ENCODE measurements at regions not wholly inside any gene's neighbourhood (a gene's known extent, or its start where the extent isn't known, plus 50 kb on each side); places are given as distances from the start of the nearest gene placed in this dataset.

DNA sequence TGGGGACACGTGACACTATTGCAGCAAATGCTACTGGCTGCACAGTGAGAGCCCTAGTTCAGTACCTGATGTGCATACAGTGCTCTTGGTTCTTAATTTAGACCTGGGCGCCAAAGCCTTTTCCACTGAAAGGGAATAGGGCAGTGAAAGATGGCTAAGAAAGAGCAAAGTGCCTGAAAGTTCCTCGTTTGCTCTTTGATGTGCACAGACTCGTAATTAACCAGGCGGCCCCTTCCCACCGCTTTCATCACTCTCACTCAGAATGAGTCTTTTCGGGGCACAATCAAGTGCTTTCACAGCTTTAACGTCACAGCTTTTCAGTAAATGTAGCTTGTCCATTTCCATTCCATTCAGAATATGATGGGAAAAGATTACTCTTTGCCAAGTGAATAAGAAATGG lies 116.6 kb upstream of the ADRA1B start:
- no peak for TF ChIP-seq GABPA (IDR thresholded peaks at IDR 0.05 in 1 of 2, conservative IDR thresholded peaks at IDR 0.05 in 1 of 2)
- no peak for TF ChIP-seq JUND (IDR thresholded peaks at IDR 0.05)
- no peak for TF ChIP-seq TAF1 (conservative IDR thresholded peaks at IDR 0.05)
- TF ChIP-seq RXRA (IDR thresholded peaks at IDR 0.05) = no peak
- TF ChIP-seq FOXA2 (IDR thresholded peaks at IDR 0.05) = no peak
- TF ChIP-seq EGR1 (IDR thresholded peaks at IDR 0.05; ENCODE audit: low read depth in 2 of 2) = no peak
- TF ChIP-seq FOXA1 (IDR thresholded peaks at IDR 0.05) = no peak
- TF ChIP-seq, protein P1, sequence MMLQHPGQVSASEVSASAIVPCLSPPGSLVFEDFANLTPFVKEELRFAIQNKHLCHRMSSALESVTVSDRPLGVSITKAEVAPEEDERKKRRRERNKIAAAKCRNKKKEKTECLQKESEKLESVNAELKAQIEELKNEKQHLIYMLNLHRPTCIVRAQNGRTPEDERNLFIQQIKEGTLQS (IDR thresholded peaks at IDR 0.05) = no peak
- TF ChIP-seq, protein P2, sequence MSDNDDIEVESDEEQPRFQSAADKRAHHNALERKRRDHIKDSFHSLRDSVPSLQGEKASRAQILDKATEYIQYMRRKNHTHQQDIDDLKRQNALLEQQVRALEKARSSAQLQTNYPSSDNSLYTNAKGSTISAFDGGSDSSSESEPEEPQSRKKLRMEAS (IDR thresholded peaks at IDR 0.05) = no peak
- TF ChIP-seq, protein P3, sequence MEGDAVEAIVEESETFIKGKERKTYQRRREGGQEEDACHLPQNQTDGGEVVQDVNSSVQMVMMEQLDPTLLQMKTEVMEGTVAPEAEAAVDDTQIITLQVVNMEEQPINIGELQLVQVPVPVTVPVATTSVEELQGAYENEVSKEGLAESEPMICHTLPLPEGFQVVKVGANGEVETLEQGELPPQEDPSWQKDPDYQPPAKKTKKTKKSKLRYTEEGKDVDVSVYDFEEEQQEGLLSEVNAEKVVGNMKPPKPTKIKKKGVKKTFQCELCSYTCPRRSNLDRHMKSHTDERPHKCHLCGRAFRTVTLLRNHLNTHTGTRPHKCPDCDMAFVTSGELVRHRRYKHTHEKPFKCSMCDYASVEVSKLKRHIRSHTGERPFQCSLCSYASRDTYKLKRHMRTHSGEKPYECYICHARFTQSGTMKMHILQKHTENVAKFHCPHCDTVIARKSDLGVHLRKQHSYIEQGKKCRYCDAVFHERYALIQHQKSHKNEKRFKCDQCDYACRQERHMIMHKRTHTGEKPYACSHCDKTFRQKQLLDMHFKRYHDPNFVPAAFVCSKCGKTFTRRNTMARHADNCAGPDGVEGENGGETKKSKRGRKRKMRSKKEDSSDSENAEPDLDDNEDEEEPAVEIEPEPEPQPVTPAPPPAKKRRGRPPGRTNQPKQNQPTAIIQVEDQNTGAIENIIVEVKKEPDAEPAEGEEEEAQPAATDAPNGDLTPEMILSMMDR (IDR thresholded peaks at IDR 0.05; ENCODE audit: low read depth, low read length, missing input control) = no peak
- no peak for TF ChIP-seq HNF4G (IDR thresholded peaks at IDR 0.05)
- no peak for TF ChIP-seq HNF4A (conservative IDR thresholded peaks at IDR 0.05)
- TF ChIP-seq, protein P4, sequence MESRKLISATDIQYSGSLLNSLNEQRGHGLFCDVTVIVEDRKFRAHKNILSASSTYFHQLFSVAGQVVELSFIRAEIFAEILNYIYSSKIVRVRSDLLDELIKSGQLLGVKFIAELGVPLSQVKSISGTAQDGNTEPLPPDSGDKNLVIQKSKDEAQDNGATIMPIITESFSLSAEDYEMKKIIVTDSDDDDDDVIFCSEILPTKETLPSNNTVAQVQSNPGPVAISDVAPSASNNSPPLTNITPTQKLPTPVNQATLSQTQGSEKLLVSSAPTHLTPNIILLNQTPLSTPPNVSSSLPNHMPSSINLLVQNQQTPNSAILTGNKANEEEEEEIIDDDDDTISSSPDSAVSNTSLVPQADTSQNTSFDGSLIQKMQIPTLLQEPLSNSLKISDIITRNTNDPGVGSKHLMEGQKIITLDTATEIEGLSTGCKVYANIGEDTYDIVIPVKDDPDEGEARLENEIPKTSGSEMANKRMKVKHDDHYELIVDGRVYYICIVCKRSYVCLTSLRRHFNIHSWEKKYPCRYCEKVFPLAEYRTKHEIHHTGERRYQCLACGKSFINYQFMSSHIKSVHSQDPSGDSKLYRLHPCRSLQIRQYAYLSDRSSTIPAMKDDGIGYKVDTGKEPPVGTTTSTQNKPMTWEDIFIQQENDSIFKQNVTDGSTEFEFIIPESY (IDR thresholded peaks at IDR 0.05) = no peak
- no peak for TF ChIP-seq RAD21 (IDR thresholded peaks at IDR 0.05)
- WGBS = 79% methylated on average over 8 of the region's 8 CpGs
- no peaks in the 10 kb centered on the region for H3K9me3 ChIP-seq (ENCODE audit: control insufficient read depth in 4 of 4, low read length in 3 of 4)
- no peak overlapping the region for H3K27ac ChIP-seq (ENCODE audit: low read depth in 1 of 2, low read length in 2 of 2)
- H3K27me3 ChIP-seq (ENCODE audit: control insufficient read depth in 4 of 4, insufficient read depth in 4 of 4, low read length in 3 of 4) = no peaks in the 10 kb centered on the region
- no peaks in the 10 kb centered on the region for H3K4me1 ChIP-seq (ENCODE audit: control insufficient read depth in 4 of 4, insufficient read depth in 4 of 4, low read length in 3 of 4)
- DNase-seq (ENCODE audit: low spot score) = no peak
- H3K36me3 ChIP-seq (ENCODE audit: control insufficient read depth in 4 of 4, insufficient read depth in 3 of 4, low read depth in 1 of 4, low read length in 3 of 4) = no peaks in the 10 kb centered on the region
- no peak overlapping the region for H3K9ac ChIP-seq (ENCODE audit: low read depth in 1 of 2, low read length in 2 of 2)
- H3K4me3 ChIP-seq (ENCODE audit: low read depth in 1 of 3, low read length in 3 of 3) = no peak overlapping the region

DNA sequence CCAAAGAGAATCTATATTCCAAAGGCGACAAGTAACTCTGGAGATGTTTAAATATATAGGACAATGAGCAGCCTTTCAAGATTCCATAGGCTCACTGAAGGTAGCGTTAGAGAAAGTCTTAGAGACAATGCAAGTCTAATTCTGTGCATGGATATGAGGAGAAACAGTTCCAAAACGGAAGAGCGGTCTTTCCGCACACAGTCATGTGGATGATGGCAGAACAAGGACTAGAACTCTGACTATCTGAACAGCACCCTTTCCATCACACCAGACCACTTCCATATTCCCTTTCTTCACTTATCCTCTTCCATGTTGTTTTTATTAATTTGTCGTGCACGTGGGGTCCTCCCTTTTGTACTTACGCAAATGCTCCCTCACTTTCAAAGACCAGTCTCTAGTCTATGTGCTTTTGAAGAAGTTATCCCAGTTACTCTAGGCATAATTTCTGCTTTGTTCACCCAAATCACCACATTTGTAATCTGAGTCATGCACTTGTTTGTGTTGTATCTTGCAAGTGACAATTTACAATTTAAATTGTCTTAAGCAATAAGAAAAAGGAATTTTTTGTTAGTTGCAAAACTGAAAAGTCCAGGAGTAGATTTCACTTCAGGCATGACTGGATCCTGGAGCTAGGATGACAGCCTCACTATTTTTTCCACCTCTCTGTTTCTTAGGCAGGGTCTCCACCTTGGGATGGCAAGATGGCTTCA lies 116.0 kb upstream of the ADRA1B start:
- TF ChIP-seq FOXA1 (IDR thresholded peaks at IDR 0.05) = no peak
- TF ChIP-seq, protein P5, sequence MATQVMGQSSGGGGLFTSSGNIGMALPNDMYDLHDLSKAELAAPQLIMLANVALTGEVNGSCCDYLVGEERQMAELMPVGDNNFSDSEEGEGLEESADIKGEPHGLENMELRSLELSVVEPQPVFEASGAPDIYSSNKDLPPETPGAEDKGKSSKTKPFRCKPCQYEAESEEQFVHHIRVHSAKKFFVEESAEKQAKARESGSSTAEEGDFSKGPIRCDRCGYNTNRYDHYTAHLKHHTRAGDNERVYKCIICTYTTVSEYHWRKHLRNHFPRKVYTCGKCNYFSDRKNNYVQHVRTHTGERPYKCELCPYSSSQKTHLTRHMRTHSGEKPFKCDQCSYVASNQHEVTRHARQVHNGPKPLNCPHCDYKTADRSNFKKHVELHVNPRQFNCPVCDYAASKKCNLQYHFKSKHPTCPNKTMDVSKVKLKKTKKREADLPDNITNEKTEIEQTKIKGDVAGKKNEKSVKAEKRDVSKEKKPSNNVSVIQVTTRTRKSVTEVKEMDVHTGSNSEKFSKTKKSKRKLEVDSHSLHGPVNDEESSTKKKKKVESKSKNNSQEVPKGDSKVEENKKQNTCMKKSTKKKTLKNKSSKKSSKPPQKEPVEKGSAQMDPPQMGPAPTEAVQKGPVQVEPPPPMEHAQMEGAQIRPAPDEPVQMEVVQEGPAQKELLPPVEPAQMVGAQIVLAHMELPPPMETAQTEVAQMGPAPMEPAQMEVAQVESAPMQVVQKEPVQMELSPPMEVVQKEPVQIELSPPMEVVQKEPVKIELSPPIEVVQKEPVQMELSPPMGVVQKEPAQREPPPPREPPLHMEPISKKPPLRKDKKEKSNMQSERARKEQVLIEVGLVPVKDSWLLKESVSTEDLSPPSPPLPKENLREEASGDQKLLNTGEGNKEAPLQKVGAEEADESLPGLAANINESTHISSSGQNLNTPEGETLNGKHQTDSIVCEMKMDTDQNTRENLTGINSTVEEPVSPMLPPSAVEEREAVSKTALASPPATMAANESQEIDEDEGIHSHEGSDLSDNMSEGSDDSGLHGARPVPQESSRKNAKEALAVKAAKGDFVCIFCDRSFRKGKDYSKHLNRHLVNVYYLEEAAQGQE (IDR thresholded peaks at IDR 0.05) = no peak
- TF ChIP-seq, protein P2 (IDR thresholded peaks at IDR 0.05) = no peak
- TF ChIP-seq RXRA (IDR thresholded peaks at IDR 0.05) = no peak
- TF ChIP-seq, protein P1 (IDR thresholded peaks at IDR 0.05) = no peak
- no peak for TF ChIP-seq HNF4A (conservative IDR thresholded peaks at IDR 0.05)
- no peak for TF ChIP-seq EGR1 (IDR thresholded peaks at IDR 0.05; ENCODE audit: low read depth in 2 of 2)
- no peaks in the 10 kb centered on the region for H3K36me3 ChIP-seq (ENCODE audit: control insufficient read depth in 4 of 4, insufficient read depth in 3 of 4, low read depth in 1 of 4, low read length in 3 of 4)
- no peak for DNase-seq (ENCODE audit: low spot score)

More for the DNA sequence above, 116.0 kb upstream of the ADRA1B start:
- Histone ChIP-seq H3K9ac (ENCODE audit: low read depth in 1 of 2, low read length in 2 of 2) (no peak overlapping the region), H3K4me3 (ENCODE audit: low read depth in 1 of 3, low read length in 3 of 3) (no peak overlapping the region), H3K4me1 (ENCODE audit: control insufficient read depth in 4 of 4, insufficient read depth in 4 of 4, low read length in 3 of 4) (no peaks in the 10 kb centered on the region), H3K27me3 (ENCODE audit: control insufficient read depth in 4 of 4, insufficient read depth in 4 of 4, low read length in 3 of 4) (no peaks in the 10 kb centered on the region), H3K9me3 (ENCODE audit: control insufficient read depth in 4 of 4, low read length in 3 of 4) (no peaks in the 10 kb centered on the region), H3K27ac (ENCODE audit: low read depth in 1 of 2, low read length in 2 of 2) (no peak overlapping the region)
- 86% methylated on average over 8 of the region's 8 CpGs for WGBS
